ENCODE measurements at regions not wholly inside any gene's neighbourhood (a gene's known extent, or its start where the extent isn't known, plus 50 kb on each side); places are given as distances from the start of the nearest gene placed in this dataset.
"Not testable (repeated sequence)": the region's sequence is repeated elsewhere in the genome, so short reads cannot be mapped to it uniquely, and the experiment has no call there.

- no peak for DNase-seq (ENCODE audit: low spot score)
Observed at GRCh38 chr6:12508553-12508952, 208.0 kb upstream of the PHACTR1 start.

- DNase-seq (ENCODE audit: low spot score): no peak
Observed at GRCh38 chr6:12509060-12509459, 207.5 kb upstream of the PHACTR1 start.

DNA sequence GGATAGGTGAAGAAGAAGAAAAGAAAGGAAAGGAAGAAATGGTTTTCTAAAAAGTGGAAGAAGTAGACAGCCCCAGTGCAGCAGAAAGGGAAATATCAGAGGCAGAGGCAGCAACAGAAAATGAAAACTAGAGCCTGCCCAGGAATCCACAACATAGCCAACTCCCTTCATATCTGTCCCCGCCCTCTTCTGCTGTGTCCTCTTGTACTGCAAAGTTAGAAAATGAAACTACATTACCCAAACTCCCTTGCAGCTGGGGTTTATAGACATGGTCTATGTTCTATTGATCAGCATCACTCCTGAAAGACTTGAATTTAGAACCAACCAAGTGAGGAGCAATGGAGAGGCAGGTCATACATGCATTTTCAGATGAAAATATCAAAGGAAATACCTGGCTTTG, 200.5 kb upstream of the PHACTR1 start:
- no peak for DNase-seq (ENCODE audit: low spot score)

DNA sequence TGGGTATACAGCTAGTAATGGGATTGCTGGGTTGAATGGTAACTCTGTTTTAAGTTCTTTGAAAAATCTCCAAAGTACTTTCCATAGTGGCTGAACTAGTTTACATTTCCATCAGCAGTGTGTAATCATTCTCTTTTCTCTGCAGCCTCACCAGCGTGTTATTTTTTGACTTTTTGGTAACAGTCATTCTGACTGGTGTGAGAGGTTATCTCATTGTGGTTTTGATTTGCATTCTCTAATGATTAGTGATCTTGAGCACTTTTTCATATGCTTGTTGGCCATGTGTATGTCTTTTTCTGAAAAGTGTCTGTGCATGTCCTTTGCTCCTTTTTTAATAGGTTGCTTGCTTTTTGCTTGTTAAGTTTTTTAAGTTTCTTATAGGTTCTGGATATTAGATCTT, 194.2 kb upstream of the PHACTR1 start:
- DNase-seq (ENCODE audit: low spot score): no peak

DNA sequence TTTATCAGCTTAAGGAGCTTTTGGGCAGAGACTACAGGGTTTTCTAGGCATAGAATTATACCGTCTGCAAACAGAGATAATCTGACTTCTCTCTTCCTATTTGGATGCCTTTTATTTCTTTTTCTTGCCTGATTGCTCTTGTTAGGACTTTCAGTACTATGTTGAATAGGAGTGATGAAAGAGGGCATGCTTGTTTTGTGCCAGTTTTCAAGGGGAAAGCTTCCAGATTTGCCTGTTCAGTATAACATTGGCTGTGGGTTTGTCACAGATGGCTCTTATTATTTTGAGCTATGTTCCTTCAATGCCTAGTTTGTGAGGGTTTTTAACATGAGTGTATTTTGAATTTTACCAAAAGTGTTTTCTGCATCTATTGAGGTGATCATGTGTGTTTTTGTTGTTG, 192.8 kb upstream of the PHACTR1 start:
- no peak for DNase-seq (ENCODE audit: low spot score)

DNA sequence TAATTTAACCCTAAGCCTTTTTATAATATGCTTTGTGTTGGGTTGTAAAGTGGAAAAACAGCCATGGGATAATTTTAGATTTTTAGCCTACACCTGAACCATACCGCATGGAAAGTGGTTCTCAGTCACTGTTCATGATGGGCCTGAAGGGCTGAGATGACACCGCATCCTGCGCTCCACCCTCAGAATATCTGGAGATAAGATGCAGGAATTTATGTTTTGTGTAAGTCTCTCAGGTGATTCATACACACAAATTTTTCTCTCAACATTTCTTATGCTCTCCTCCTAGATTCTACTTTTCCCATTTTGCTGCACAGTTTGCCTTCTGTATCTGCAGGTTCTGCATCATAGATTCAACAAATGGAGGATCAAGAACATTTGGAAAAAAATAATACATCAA, 191.3 kb upstream of the PHACTR1 start:
- no peak for DNase-seq (ENCODE audit: low spot score)

GRCh38 chr6:12527339-12527738, 189.2 kb upstream of the PHACTR1 start:
- DNase-seq (ENCODE audit: low spot score): no peak

- DNase-seq (ENCODE audit: low spot score): no peak
Observed at GRCh38 chr6:12528136-12528535, 188.4 kb upstream of the PHACTR1 start.

DNA sequence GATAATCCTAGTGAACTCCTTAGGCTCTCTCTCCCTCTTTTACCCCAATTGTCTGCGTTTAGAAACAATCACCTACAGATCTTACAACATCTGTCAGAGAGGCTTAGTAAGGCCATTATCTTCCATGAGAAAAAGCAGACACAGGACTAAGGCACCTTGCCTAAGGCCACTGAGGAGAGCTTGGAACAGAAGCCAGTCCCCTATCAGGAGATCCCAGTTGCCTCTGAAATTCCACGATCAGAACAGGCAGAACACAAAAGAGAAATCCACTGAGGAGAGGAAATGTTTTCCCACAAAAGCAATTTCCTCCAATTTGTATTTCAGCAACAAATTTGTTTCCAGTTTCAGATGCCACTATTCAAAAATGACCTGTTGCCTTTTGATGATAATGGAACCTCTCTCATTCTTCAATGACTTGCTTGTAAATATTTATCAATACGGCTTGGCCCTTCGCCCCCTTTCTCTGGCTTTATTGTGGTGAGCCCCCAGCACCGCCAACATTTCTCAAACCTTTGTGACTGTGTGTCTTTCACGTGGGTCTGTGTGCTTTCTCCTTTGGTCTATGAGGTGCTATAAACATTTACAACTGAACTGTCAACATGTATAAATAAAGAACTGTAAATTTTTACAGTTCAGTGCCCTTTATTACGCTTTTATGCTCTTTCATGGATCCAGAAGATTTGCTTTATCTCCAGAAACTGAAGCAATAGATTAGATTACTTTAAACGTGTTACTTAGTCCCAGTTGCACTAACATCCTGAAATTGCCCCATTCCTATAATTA, 187.8 kb upstream of the PHACTR1 start:
- DNase-seq (ENCODE audit: low spot score): peak; percentile 74

DNA sequence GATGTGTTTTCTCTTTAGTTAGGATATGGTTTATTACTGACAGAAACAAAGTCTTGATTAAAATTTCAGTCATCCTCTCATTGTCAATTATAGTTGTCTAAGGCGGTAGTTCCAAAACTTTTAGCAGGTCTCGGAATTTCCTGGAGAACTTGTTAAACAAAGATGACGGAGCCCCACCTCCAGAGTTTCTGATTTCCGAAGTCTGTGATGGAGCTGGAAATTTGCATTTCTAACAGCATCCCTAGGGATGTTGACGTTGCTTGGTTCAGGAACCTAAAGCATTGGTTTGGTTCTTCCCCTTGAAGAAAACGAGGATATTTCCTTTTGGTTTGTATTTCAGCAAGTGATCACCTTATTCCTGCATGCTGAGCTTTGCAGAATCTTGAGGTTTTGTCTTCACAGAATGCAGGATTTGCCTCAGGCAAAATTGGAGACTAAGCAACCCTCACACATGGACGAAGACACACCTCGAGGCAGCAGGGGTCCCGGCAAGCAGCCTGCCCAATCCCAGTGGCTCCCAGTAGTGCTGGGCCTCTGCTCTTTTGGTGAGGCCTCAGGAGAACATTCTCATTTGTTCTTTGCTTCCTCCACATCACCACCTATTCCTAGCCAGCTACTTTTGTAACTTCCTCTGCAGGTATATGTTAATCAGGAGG, 187.1 kb upstream of the PHACTR1 start:
- DNase-seq (ENCODE audit: low spot score): no peak

DNA sequence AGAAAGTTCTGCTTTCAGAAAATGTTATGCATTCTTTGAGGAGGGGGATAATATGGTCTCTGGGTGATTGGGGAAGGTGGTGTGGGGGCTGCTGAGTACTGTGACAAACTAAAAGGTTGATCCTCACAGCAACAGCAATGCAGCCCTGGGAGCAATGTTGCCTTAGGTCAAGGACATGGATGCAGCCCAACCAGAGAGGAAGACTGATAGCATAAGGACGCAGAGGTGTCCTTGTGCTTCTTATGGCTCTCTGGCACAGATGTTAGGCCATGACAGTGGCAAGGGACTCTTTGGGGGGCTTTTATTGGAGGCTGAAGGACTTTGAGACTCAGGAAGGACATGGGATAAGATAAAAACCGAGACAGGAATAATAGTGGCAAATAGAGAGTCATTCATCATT, 186.2 kb upstream of the PHACTR1 start:
- DNase-seq (ENCODE audit: low spot score): no peak

DNA sequence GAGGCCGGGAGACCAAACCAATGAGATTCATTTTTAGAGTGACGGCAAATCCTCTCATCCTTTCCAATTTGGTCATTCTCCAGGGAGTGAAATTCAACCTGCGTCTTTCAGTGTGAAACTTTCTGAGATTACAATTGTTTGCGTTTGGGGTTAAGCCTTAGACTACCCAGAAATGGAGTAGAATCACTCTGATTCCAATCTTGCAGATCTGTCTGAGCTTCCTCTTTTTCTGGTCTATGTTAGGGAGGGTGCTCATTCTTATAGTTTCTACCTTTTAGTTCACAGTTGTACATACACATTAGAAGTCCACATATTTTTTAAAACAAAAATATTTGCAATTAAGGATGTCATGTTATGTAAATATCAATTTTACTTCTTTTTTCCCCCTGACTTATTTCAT, 183.0 kb upstream of the PHACTR1 start:
- DNase-seq (ENCODE audit: low spot score): no peak

GRCh38 chr6:12534069-12534853, 182.3 kb upstream of the PHACTR1 start:
- no peak for DNase-seq (ENCODE audit: low spot score)

GRCh38 chr6:12535586-12536314, 180.8 kb upstream of the PHACTR1 start:
- DNase-seq (ENCODE audit: low spot score): no peak

GRCh38 chr6:12536416-12536815, 180.2 kb upstream of the PHACTR1 start:
- no peak for DNase-seq (ENCODE audit: low spot score)

GRCh38 chr6:12537389-12537788, 179.2 kb upstream of the PHACTR1 start:
- no peak for DNase-seq (ENCODE audit: low spot score)

GRCh38 chr6:12538881-12539357, 177.6 kb upstream of the PHACTR1 start:
- no peak for DNase-seq (ENCODE audit: low spot score)

GRCh38 chr6:12542319-12543115, 174.1 kb upstream of the PHACTR1 start:
- not testable (repeated sequence) for DNase-seq (ENCODE audit: low spot score)

DNA sequence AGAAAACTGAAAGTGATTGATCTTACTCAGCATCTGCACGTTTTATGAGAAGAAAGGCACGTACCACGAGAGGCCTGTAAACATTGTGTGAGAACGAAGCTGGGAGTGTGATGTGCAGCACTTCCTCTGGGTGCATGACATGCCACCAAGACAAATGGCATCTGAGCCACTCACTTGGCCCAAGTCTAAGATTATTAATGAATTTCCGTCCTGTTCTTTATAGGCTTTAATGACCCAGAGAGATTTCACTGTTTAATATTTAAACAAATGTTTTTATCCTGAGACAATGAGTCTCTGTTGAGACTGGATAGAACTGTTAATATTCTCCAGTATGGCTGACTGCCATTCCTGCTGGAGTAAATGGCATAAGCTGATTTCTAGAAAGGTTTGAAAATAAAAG, 172.6 kb upstream of the PHACTR1 start:
- no peak for DNase-seq (ENCODE audit: low spot score)

DNA sequence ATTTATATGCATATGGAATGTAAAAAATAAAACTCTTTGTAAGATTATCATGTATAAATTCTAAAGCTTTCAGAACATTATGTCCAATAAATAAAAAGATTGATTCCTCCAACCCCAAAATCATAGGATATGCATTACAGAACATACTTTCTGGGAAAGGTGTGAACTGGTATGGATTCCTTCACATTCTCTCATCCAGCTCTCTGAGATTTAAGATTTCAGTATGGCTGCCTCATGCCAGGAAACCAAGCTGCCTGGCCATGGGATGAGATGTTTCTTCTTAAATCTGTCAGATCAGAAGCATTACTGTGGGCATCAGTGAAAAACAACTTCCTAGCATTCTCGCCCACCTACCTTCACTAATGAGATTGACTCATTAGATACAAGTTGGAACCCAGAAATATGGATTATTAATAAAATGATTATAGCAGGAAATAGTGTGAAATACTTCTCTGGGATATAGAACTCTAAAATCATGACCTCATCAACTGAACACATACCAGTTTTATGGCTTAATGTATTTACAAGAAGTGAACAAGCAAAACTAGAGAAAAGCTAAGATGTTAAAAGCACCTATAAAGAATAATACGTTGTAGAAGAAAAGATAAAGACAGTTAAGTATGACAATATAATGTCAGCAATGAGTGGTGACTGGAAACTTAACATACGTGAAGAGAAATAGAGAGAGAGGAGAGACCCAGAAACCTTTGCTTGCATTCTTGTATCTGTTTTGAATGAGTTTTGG, 171.6 kb upstream of the PHACTR1 start:
- no peak for DNase-seq (ENCODE audit: low spot score)

Data from SK-N-DZ (cell line).